NCI-H748 treated with DMSO at 0.1 percent for 48 hours (cell line): ENCODE measurements at regions not wholly inside any gene's neighbourhood (a gene's known extent, or its start where the extent isn't known, plus 50 kb on each side); places are given as distances from the start of the nearest gene placed in this dataset.

ENCODE experiments used
- DNase-seq: peaks from one replicate; lab custom pipeline; 2025; lab: John Stamatoyannopoulos, UW

DNA sequence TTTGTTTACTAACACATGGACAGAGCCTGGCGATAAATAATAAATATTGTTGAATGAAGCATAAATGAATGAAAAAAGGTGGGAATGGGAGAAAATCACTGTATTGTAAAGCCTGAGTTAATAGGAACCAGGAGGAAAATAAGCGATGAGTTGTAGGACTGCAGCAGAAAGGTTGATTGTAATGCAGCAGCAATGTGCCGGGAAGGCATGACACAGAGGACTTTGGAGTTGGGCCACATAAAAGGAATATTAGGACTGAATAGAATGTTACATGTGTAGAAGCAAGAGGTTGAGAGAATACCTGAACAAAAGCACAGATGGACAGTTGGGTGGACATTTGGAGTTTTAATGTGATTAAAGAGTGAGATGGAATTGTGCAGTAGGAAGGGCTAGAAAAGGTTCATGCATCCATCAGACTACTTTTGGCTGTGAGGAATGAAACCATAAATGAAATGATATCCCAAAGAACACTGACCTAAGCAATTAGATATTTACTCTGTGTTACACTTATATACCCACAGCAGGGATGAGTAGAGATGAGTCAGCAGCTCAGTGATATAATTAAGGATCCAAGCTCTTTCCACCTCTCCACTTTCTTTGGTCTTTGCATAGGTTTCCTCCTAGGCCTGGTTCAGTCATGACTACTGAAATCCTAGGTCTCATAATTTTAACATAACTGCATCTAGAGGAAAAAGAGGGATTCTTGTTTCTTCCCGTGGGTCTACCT lies 55.4 kb downstream of the CCER1 start:
- DNase-seq = no peak

DNA sequence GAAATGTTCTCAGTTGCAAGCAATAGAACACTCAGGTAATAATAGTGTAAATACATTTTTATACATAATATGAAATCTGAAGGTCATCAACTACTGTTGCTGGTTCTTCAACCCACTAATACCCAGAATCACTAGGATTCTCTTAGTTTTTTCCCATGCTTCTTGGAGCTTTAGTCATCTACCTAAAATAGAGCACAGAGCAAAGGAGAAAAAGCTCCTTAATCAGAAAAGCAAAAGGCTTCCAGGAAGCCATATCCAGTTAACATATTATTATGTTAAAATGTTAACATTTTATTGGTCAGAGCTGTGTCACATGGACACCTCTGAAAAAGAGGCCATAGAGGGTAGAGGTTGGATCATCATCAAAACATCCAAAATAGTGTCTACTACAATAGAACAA lies 57.0 kb downstream of the CCER1 start:
- DNase-seq = no peak

DNA sequence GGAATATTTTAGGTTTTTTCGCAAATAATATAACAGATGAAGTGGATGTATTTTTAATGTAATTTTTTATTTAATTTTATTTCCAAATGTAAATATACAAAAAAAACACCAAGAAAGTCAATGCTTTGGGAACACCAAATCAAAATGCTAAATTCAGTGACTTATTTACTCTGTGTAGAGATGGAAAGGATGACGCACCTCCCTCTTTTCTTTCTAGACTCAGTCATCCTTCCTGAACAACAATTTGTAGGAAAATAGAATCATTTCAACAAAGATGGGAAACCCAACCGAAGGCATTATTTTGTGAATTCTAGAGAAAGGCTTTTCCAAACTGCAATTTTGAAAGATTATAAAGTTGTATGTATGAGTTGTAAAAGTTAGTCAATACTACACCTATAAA lies 57.7 kb downstream of the CCER1 start:
- DNase-seq = no peak

DNA sequence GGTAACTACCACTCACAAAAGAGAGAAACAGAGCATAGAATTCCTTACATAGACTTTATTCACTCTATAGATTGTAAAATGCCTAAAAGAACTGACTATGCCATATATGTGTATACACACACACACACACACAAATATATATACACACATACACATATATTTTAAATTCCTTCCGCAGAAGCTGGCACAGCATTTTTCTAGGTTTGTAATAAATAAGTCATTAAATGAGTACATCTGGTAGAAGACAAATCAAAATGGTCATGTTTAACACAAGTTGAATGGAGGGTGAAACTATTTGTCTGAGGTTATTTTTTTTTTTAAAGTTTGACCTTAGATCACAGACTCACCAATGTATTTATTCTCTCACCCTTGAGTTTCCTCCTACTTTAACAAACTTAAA lies 58.2 kb downstream of the CCER1 start:
- DNase-seq = no peak

DNA sequence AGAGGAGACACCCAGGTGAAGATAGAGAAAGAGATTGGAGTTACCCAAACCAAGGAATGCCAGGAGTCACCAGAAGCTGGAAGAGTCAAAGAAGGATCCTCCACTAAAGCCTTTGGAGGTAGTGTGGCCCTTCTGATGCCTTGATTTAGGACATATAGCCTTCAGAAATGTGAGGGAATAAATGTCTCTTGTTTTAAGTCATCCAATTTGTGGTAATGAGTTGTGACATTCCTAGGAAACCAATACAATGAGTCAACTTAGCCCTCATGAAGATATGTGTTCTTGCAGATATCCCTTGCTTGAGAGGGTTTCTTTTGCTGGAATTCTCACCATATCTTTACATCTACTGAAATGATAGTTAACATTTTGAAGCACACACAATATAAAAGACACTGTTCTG lies 58.8 kb downstream of the CCER1 start:
- DNase-seq = no peak

DNA sequence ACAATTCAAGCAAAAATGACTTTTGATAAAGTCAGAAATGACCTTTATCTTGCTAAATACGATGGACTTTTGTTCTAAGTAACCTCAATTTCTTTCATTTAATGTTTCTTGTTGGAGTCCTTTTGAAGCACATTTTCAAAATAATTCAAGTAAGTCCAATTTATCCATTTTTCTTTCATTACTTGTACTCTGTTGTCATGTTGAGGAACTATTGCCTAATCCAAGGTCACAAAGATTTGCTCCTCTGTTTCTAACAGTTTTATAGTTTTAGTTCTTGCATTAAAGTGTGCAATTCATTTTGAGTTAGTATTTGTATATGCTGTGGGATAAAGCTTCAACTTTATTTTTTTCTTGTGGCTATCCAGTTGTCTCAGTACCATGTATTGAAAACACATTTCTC lies 66.7 kb downstream of the CCER1 start:
- no peak for DNase-seq

DNA sequence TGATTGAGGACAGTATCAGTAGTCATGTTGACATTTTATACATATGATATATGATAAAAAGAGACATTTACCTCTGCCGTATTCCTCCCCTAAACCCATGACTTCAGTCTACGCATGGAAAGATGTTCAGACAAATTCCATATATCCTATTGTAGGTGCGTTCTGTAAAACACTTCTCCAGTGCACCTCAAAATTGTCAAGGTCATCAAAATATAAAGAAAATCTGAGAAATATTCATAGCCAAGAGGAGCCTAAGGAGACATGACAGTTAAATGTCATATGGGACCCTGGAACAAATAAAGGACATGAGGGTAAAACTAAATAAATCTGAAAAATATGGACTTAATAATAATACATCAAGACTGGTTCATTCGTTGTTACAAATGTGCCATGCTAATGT lies 71.5 kb downstream of the CCER1 start:
- no peak for DNase-seq

DNA sequence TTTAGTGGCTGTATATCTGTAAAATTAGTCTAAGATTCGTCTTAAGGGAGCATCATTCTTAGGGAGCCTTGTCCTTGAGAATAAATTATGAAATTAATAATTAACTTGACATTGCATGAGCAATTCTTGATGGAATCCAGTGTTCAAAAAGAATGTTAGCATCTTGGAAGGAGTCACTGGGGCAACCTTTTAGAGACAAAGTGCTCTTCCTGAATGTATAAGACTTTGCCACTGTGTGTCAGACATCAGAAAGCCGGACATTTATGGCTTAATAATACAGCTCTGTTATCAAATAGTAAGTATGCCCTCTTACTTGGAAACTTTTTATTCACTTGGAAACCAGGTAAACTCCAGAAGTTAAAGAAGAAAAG lies 83.3 kb downstream of the CCER1 start:
- DNase-seq = no peak

DNA sequence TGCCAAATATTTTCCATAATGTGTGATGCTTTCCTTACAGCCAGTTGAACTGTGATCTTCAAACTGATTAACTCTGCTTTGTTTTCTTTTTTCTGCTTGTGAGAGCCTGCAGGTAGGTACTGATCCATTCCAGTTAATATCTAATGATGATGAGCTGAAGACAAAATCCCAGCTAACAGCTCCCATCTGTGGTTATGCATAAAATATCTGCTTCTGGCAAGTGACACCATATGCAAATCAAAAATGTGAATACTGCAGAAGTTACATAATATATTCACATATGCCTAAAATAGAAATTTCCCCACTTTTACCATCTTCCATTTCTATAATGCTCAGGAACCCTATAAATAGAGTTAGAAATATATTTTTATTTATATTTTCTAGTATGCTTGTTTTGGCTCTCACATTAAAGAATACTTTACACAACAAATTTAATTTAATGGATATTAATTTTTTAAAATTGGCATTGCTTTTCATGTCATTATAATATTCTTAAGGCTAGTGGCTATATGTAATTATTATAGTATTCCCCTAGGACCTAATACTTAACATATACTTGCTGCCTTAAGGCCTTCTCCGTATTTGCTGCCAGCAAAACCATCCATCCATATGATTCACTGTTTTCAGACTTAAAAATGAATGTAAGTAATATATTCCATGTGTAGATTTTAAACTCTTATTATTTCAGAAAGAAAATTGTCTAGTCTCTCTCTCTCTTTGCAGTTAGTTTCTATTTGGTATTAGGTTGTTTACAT lies 83.8 kb downstream of the CCER1 start:
- no peak for DNase-seq

DNA sequence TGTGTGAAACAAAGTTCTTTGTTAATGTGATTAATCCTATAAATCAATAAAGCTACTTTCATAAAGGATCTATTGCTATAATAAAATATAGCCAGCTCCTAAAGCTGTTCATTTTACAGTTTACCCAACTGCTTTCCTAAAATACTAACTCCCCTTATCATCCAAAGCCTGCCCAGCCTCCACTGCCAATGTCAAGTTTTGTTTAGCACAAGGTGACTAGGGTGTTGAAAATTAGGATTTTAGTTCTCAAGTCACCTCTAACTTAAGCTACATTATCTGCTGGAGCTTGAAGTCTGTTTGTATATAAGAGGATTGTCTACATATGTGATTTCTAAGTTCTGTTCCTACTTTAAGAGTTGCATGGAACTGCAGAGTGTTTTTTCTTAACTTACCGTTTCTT lies 86.3 kb downstream of the CCER1 start:
- no peak for DNase-seq

DNA sequence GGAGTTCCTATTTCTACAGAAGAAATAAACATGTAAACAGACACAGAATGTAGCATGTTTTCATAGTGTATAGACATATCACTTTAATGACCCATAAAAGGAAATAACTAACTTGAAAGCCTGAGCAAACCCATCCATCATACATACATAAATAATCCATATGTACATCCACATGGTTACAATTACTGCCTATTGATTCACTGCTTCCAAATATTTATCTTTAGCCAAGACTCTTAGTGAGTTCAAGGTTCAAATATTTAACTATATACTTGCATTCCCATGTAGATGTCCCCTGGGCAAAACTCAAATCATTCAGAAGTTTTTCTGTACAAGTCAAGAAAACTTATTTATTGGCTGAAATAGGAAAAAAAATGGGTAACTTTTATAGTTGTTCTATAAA lies 95.4 kb downstream of the CCER1 start:
- no peak for DNase-seq

DNA sequence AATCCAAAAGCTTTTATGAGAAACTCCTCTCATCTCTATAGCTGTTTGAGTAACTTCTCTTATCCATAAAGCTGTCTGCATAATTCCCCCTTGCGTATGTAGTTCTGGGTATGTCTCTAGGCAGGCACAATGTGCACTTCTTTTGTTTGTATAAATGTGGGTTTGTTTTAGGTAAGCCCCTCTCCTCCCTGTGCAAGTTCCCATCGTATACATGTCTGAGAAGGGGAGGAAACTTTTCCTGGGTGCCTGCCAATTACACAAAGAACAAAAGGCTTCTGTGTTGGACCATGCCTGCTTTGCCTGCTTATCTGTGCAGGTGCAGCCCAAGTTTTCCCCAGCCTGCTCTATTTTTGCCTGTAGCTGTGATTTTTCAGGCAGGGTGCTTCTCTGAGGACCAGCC lies 96.7 kb downstream of the CCER1 start:
- no peak for DNase-seq

DNA sequence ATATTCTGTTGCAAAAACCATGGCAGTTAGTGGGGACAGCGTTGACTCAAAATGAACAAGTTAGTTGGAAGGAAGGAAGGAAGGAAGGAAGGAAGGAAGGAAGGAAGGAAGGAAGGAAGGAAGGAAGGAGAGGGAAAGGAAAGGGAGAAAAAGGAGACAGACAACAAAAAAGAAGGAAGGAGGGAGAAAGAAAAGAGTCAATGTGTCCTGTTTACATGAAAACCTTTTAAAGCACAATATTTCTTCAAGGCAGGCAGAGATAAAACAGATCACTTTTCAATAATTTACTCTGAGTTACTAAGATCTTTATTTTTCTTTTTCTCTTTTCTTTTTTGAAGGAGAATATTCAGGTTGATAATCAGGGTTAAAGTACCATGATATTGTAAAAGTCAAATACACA lies 99.4 kb downstream of the CCER1 start:
- DNase-seq = no peak

DNA sequence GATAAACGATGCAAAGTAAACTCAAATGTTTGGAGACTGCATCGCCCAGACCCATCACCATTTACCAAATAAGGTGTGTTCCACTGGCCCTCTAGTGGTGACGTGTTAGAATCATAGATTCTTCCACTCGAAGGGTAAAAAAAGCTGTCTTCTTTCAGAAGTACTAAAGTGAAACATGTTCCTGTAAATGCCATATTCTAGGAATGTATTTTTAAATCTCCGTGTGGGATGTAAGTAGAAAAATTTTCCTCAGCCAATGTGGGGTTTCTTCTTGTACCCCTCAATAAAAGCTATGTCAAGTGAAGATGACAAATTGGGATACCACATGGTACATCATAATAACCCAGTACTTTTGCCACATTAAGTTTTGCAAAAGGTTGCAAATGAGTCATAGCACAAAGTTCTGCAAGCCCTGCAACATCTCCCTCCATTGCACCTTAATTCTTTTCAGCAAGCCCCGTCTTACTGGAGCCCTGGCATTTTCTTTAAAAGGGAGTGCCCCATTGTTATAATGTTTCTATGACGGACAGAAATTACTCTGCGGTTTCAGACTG lies 100.8 kb downstream of the CCER1 start:
- DNase-seq = peak; percentile 49

DNA sequence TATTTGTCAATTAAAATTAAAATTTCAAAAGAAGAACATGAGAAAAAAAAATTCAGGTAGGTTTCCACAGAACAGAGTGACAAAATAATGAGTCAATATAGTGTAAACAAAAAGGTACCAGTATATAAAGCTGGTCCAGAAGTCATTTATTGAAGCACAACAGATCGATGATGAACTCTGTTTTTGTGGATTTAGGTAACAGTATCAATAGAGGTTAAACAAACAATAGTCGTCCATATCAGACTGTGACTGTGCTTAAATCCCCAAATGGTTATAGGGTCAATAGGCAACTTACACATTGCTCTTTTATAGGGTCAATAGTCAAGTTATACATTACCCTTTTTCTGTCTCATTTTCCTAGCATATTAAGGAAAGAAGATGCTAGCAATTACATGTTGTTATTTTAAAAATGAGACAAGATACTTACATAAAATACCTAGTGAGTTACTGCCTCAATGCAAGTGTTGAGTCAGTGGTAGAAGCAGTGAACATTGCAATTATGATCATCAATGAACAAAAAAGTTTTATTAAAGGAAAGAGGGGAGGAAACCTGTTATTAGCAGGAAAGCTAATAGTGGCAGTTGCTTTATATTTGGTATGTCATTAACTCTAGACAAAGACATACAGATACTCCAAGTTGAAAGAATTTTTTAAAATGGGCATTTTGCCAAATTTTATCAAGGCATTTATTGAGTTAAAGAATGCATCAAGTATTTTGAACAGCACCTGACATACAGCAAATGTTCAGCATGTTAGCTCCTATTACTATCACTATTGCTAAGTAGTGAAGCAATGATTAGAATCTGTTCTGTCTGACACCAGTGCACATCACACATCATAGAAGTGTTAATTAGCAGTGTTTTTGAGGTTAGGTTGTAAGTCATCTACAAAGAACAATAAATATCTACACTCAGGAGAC lies 102.9 kb downstream of the CCER1 start:
- peak; percentile 37 for DNase-seq

DNA sequence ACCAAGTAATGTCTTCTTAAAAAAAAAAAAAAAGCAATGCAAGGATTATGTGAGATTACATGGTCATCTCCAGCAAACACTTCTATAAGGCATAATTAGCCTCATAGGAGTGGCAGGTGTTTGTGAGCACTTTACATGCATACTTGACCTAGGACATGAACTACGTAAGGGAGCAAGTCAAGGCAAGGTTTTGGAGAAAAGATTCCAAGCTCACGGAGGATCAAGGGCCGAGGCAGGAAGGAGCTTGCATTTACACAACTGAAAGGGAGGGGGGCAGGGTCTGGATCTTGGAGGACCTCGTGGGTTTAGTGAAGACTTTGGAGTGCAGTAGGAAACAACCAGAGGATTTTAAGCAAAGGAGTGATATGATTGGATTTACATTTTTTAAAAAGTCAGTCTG lies 112.5 kb downstream of the CCER1 start:
- DNase-seq = no peak

DNA sequence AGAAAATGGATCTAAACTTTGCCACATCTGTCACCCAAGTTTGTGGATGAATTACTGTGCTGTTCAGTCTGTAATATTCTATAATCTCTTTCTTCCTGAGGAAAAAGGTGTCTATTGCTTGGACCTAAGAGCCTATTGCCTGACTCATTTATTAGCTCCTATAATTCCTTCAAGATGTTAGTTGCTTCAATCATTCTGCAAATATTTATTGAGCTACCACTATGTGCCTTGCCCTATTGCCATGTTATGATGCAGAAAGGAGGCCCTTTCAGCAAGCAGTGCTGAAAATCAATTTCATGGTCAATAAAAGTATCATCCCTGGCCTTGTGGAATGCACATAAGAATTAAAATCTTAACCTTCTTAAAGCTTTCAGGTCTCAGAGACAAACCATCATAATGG lies 113.6 kb downstream of the CCER1 start:
- no peak for DNase-seq

DNA sequence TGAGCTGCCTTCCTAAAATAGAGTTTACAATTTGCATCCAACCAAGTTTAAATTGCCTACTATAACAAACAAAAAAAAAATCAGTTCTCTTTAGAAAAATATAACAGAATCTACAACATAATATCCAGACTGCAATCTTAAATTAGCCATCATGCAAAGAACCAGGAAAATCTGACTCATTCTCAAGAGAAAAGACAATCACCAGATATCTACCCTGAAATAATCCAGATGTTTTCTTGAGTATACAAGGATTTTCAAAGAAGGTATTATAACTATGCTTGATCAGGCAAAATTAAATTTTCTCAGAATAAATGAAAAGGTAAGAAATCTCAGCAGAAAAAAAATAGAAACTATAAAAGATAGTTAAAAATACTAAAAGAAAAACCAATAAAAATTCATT lies 115.6 kb downstream of the CCER1 start:
- no peak for DNase-seq

DNA sequence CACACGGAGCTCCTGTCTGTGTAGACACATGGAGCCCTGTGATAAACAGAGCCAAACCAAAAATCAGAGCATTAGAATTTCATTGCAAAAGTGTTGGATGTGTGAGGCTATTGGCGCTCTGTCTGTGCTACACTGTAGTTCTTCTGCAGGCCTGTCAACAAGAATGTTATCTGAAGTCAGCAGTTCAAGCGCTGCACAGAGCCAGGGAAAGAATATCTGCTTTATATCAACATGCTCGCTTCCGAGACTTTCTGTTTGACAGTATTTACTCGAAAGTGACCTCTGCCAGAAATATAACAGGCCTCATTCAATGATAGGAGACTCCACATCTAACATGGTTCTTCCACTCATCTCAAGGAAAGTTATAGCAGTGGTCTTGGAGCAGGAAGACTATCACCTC lies 118.3 kb downstream of the CCER1 start:
- no peak for DNase-seq

DNA sequence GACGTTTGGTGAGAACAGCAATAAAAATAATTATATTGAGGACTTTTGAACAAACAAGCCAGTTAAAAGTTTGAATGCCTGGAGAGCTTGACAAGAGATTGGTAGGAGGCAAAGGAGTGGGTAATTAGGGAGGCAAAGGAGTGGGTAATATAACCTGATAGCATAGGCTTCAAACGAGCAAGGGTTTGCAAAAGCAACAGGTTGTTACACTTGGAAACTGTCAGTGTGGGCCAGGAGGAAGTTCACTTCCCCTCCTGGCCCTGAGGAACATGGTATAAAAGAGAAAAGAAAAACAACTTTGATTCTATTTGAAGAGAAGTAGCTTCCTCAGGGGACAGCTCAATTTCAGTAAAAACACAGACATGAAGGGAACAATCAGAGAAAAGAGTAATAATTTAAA lies 121.7 kb downstream of the CCER1 start:
- no peak for DNase-seq

DNA sequence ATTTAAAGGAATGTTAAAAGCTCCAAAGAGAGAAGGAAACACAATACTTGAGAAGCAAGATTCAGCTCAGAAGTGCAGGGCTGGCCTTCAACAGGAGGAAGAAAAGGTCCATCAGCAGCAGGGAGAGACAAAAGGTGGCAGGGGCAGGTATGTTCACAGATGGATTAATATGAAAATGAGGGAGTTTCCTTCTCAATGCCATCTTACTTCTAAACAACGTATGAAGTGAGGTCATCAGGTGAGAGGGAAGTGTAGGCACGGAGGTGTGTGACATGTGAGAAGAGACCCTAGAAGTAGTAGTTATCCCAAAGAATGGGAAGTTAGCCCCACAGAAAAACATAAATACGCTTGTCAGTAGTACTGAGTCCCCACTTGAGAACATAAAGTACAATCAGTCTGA lies 122.5 kb downstream of the CCER1 start:
- DNase-seq = no peak

DNA sequence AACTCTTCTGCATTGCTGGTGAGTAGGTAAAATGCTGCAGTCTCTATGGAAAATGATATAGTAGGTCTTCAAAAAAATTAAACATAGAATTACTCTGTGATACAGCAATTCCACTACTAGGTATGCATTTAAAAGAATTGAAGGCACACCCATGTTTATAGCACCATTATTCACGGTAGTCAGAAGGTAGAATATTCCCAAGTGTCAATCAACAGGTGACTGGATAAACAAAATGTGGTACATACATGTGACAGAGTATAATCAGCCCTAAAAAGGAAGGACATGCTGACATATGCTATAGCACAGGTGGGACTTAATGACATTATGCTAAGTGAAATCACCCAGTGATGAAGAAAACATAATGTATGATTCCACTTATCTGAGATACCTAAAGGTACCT lies 123.3 kb downstream of the CCER1 start:
- no peak for DNase-seq

DNA sequence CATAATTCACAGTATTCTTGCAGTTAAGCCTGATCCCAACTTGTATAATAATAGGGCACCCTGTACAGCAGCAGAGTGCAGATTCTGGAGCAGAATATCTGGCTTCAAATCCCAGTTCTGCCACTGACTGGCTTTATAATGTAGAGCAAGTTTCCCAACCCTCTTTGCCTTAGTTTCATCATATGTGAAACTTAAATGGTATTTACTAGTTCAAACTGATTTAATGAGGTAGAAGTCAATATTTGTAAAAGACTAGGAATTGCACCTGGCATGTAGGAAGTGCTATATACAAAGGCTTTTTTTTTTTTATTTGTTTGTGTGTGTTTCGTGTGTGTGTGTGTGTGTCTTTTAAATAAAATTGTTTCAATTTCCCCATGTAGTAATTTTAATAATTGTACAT lies 125.9 kb downstream of the CCER1 start:
- peak; percentile 44 for DNase-seq
